Gastroesophageal sphincter (tissue), 3 donors: ENCODE measurements at regions not wholly inside any gene's neighbourhood (a gene's known extent, or its start where the extent isn't known, plus 50 kb on each side); places are given as distances from the start of the nearest gene placed in this dataset.

Experiments used
- CTCF ChIP-seq, 4 experiments: fragments of 200-600 bp in 2 of 4; fragments of 450-650 bp in 2 of 4; sonication (generic) in 1 of 4; IDR thresholded peaks; one replicate each; pipeline ENCODE4 v1.5.1; 2017 to 2019; ENCODE audit warnings: antibody characterized with exemption in 4 of 4, mild to moderate bottlenecking in 2 of 4, moderate library complexity in 2 of 4
- POLR2A ChIP-seq, 2 donors: fragments of 450-650 bp; IDR thresholded peaks; one replicate each; pipeline ENCODE4 v1.6.1; 2017; ENCODE audit warnings: antibody characterized with exemption in 2 of 2, mild to moderate bottlenecking in 2 of 2, moderate library complexity in 1 of 2
- POLR2AphosphoS5 ChIP-seq: sonication (generic); formaldehyde crosslinking; IDR thresholded peaks from one replicate; pipeline ENCODE4 v1.6.1; 2017; ENCODE audit warnings: antibody characterized with exemption

- TF ChIP-seq CTCF (IDR thresholded peaks at IDR 0.05) (no peak), POLR2A (IDR thresholded peaks at IDR 0.05) (no peak), POLR2AphosphoS5 (no peak)
These were observed 356.9 kb downstream of the CSNK1G3 start for GRCh38 chr5:123868881-123869280.
